ENCODE measurements at regions not wholly inside any gene's neighbourhood (a gene's known extent, or its start where the extent isn't known, plus 50 kb on each side); places are given as distances from the start of the nearest gene placed in this dataset.

- Histone ChIP-seq H3K27me3 (ENCODE audit: low read depth) (no peaks in the 10 kb centered on the region), H3K4me3 (no peak overlapping the region), H3K9me3 (replicated peaks) (no peaks in the 10 kb centered on the region), H3K27ac (replicated peaks) (no peak overlapping the region), H3K4me1 (no peaks in the 10 kb centered on the region), H3K36me3 (no peaks in the 10 kb centered on the region)
- TF ChIP-seq, protein P1, sequence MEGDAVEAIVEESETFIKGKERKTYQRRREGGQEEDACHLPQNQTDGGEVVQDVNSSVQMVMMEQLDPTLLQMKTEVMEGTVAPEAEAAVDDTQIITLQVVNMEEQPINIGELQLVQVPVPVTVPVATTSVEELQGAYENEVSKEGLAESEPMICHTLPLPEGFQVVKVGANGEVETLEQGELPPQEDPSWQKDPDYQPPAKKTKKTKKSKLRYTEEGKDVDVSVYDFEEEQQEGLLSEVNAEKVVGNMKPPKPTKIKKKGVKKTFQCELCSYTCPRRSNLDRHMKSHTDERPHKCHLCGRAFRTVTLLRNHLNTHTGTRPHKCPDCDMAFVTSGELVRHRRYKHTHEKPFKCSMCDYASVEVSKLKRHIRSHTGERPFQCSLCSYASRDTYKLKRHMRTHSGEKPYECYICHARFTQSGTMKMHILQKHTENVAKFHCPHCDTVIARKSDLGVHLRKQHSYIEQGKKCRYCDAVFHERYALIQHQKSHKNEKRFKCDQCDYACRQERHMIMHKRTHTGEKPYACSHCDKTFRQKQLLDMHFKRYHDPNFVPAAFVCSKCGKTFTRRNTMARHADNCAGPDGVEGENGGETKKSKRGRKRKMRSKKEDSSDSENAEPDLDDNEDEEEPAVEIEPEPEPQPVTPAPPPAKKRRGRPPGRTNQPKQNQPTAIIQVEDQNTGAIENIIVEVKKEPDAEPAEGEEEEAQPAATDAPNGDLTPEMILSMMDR (IDR thresholded peaks at IDR 0.05; ENCODE audit: borderline replicate concordance), result no peak
- intact Hi-C loops (cut with micrococcal nuclease), result no loop called here
- DNase-seq, result no peak
Measured at GRCh38 chr6:102895683-102896082, 1502.2 kb downstream of the GRIK2 start.

GRCh38 chr6:102885165-102885564 lies 1491.7 kb downstream of the GRIK2 start:
- no peaks in the 10 kb centered on the region for H3K9me3 ChIP-seq (replicated peaks)
- no peaks in the 10 kb centered on the region for H3K36me3 ChIP-seq
- intact Hi-C loops (cut with micrococcal nuclease), result no loop called here
- no peaks in the 10 kb centered on the region for H3K27me3 ChIP-seq (ENCODE audit: low read depth)
- TF ChIP-seq, protein P1 (IDR thresholded peaks at IDR 0.05; ENCODE audit: borderline replicate concordance), result no peak
- H3K27ac ChIP-seq (replicated peaks), result no peak overlapping the region
- no peak overlapping the region for H3K4me3 ChIP-seq
- no peaks in the 10 kb centered on the region for H3K4me1 ChIP-seq
- DNase-seq, result no peak

DNA sequence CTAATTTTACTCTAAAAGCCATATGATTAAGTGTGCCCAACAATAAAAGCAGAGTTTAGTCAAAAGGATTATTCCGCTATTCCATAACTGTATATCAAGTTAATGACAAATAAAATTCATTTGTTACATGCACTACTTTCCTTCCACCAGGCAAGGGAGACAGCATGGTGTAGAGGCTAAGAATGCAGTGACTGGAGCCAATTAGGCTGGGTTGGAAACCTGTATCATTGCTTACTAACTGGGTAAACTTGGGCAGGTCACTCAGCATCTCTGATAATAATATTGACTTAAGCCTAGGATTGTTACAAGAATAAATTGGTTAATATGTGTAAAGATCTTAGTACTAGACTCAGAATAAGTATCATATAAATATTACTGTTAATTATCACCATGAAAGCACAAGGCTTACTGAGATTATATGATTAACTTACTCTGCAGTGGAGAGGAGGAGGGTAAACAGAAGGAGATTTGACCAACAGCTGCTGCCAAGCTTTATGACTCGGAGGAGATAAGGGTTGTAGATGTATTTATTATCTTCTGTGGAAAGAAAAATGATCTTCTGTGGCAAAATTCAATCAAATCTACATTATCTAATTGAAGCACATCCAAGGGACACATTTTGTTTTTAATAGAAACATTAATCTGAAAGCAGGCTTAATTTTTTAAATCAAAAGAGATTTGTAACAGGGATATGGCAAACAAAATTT lies 1459.9 kb downstream of the GRIK2 start:
- DNase-seq, result no peak
- H3K4me3 ChIP-seq, result no peak overlapping the region
- TF ChIP-seq, protein P1 (IDR thresholded peaks at IDR 0.05; ENCODE audit: borderline replicate concordance), result no peak
- H3K4me1 ChIP-seq, result no peaks in the 10 kb centered on the region
- H3K27ac ChIP-seq (replicated peaks), result no peak overlapping the region
- H3K9me3 ChIP-seq (replicated peaks), result no peaks in the 10 kb centered on the region
- H3K36me3 ChIP-seq, result no peaks in the 10 kb centered on the region
- intact Hi-C loops (cut with micrococcal nuclease), result no loop called here
- H3K27me3 ChIP-seq (ENCODE audit: low read depth), result peaks cover 7% of the 10 kb centered on the region

GRCh38 chr6:102848796-102849195 lies 1455.3 kb downstream of the GRIK2 start:
- Histone ChIP-seq H3K27me3 (ENCODE audit: low read depth) (peaks cover 7% of the 10 kb centered on the region), H3K4me3 (no peak overlapping the region), H3K36me3 (no peaks in the 10 kb centered on the region), H3K27ac (replicated peaks) (no peak overlapping the region), H3K9me3 (replicated peaks) (no peaks in the 10 kb centered on the region), H3K4me1 (no peaks in the 10 kb centered on the region)
- TF ChIP-seq, protein P1 (IDR thresholded peaks at IDR 0.05; ENCODE audit: borderline replicate concordance), result no peak
- intact Hi-C loops (cut with micrococcal nuclease), result no loop called here
- no peak for DNase-seq

GRCh38 chr6:102848210-102848609 lies 1454.7 kb downstream of the GRIK2 start:
- intact Hi-C loops (cut with micrococcal nuclease), result no loop called here
- TF ChIP-seq, protein P1 (IDR thresholded peaks at IDR 0.05; ENCODE audit: borderline replicate concordance), result no peak
- no peaks in the 10 kb centered on the region for H3K9me3 ChIP-seq (replicated peaks)
- H3K4me1 ChIP-seq, result no peaks in the 10 kb centered on the region
- DNase-seq, result no peak
- H3K4me3 ChIP-seq, result no peak overlapping the region
- no peak overlapping the region for H3K27ac ChIP-seq (replicated peaks)
- H3K36me3 ChIP-seq, result no peaks in the 10 kb centered on the region
- peaks cover 7% of the 10 kb centered on the region for H3K27me3 ChIP-seq (ENCODE audit: low read depth)

Data from left ventricle myocardium inferior (tissue), 1 donor.